Glomerular visceral epithelial cell (primary cell): ENCODE measurements at regions not wholly inside any gene's neighbourhood (a gene's known extent, or its start where the extent isn't known, plus 50 kb on each side); places are given as distances from the start of the nearest gene placed in this dataset.

Experiments used
- DNase-seq: peaks from one replicate; pipeline ENCODE4 v3.0.0-alpha.2; 2016; ENCODE audit errors: extremely low spot score

DNA sequence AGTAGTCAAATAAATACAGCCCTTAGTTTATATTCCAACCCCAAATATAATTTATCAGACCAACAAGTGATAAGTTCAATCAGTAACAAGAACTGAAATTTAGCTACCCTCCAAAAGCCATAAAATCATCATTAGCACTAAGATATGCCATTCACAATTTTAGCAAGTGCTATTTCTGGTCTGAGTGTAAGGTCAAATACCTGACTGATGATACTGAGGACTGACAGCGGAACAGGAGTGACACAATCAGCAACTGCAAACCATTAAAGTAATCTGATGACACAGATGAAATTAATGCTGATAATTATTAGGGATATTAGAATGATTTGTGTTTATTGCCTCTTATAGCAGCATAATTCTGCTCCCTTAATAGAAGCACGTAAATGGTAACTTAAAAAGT lies 152.7 kb upstream of the SPHKAP start:
- DNase-seq = no peak

DNA sequence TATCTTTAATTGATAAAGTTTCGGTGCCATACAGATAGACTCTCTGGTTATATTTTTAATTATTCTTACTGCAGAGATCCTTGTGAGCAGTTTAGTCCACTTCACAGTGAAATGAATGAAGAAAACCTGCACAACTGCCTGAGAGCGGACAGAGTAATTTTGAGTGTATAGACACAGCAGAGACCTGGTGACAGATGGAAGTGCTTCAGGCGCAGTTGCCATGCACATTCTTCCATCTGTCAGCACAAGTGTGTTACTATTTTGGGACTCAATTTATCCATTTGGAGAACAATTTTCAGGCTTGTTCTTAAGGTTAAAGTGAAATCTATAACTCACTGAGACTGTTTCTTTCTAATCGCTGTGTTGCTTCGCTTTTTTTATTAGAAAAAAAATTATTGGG lies 147.8 kb upstream of the SPHKAP start:
- DNase-seq = no peak

DNA sequence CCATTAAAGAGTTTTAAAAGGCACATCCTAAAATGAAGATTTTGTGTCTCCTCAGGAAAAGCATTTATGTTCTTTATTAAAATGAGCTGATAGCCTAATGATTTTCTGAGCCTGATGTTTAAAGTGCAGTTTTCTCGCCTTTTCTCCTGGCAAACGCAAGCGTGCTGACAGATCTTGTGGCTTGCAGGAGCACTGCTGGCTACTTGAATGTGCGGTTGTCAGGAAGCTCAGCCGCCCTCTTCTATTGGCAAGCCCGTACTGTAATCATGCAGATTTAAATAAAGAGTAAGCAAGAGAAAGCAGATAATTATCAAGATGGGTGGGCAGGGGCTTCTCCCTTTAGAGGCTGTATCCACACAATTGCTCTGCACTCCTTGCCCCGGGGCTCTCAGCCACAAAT lies 139.5 kb upstream of the SPHKAP start:
- no peak for DNase-seq

DNA sequence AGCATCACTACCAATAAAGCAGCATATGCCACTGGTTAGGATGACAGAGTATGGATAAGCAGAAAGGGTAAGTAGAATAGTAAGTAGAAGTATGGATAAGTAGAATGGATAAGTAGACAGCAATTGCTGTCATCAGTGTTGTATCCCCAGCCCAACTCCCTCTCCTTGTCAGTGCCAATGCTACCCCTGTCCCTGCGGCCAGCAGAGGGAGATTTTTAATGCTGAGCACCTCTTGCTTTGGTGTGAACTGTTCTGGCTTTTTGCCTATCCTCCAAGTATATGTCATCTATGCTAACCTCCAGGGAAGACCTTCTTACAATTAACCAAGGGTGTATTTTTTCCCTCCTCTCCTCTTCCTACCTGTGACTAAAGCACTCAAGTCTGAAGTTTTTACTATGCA lies 136.7 kb upstream of the SPHKAP start:
- no peak for DNase-seq

DNA sequence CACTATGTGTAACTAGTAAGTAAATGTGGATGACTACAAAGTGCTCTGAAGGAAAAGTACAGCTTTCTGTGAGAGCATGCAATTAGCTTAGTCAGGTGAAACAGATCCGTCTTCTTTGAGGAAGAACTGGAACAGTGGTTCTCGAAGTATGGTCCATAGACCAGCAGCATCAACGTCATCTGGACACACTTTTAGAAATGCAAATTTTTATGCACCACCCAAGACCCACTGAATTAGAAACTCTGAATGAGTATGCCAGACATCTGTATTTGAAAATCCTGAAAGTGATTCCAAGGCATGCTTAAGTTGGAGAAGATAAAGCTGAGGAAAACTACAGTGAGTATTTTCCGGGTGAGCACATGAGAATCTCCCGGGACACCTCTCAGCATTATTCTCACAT lies 130.7 kb upstream of the SPHKAP start:
- DNase-seq = no peak

DNA sequence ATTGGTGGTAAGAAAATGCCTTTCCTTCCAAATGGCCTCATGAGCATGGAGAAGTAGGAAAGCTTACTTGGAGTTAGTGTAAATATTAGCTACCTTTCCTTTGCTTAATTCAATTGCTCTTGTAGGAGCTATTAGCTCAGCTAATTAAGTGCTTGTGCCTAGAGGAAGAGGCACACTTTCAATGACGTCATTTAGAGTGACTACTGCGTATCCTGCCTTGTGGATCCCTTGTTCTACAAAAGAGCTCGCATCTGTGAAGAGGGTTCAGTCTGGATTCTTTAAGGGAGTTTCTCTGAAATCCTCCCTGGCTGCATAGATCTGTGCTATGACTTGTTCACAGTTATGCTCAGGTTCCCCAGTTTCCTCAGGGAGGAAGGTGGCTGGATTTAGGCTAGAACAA lies 122.5 kb upstream of the SPHKAP start:
- DNase-seq = no peak

DNA sequence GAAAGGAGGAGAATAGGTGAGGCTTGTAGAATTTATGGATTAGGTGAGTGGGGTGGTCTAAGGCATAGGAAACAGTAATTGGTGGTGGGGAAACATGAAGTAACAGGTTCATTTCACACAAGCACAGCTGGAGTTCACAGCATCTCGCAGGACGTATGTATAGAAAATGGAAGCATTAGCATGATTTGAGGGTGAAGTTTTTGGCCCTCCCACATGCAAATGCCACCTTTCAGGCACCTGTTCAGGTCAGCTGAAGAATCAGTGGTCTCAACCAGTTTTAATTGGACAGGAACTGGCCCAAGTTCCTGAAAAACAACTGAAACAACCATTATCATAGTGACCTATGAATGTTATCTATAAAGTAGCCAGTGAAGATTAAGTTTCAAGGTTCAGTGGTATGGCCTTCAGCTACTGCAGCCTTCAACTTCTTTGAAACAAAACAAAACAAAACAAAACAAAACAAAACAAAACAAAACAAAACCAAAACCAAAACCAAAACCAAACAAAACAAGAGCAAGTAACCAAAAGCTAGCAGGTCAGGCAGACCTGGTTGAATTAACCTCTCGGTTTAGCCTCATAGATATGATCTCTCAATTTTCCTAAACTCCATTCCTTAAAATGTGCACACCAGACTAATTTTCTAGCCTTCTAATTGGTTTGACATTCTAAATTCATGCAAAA lies 102.1 kb upstream of the SPHKAP start:
- DNase-seq = no peak

DNA sequence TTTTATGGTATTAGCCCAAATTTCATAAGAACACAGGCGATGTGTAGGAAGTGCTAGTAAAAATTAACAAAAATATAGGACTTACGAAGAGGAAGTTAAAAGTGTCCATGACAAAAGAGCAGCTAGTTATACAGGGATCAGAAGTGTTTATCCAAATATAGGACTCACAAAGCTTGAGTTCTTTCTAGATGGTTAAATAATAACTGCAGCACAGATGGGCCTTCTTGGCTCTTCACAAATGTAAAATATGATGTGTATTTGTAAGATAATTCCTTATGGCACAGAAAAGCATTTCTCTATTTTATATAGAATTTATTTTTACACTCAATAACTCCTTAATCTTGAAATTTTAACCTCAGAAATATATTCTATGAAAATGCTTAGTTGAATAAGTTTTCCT lies 100.9 kb upstream of the SPHKAP start:
- DNase-seq = no peak

DNA sequence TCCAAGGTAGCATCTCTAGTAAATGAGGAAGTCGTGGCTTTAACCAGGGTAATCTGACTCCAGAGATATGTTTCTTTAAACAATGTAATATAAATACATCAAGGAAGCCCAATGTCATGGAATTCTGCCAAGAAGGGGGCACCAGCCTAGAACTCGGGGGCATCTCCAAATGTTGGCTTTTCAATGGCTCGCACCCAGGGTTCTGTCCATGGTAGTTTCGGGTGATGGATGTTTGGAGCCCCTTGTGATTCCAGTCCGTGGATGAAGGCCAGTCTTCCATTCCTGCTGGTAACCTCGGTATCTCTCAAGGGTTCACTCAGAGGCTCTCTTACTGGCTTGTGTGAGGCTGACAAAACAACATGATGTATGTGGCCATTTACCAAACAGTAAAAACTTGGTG lies 91.7 kb upstream of the SPHKAP start:
- DNase-seq = no peak

DNA sequence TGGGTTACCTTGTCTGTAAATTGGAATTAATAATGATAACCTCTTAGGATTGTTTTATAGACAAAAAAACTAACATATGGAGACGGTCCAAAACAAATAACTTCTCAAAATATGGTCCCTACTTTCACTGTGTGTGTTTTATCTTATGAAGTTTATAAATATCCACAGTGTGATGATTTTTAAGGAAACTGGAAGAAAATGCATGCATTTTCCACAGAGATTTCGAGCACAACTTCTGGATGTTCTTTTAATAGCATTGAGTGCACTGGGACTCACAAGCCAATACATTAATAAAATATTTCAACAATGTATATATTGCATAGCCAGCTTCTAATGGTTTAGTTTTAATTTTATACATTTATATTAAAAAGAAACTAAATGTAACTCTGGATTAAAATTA lies 87.9 kb upstream of the SPHKAP start:
- DNase-seq = no peak

DNA sequence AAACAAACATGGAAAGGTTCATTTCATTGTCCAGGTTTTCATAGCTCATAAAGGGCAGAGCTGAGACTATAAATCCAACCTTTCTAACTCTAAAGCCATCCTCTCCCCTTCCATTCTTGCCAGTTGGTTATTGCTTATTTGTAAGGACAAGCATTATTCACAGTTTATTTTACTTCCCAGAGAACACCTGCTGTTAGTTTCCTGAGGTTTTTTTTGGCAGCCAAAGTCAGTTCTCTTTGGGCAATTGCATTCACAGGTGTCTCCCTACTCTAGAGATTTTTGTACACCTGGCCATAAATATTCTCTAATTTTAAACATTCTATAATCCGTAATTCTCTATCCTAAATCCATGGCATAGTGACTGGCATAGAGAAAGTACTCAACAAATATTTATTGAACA lies 87.3 kb upstream of the SPHKAP start:
- no peak for DNase-seq

DNA sequence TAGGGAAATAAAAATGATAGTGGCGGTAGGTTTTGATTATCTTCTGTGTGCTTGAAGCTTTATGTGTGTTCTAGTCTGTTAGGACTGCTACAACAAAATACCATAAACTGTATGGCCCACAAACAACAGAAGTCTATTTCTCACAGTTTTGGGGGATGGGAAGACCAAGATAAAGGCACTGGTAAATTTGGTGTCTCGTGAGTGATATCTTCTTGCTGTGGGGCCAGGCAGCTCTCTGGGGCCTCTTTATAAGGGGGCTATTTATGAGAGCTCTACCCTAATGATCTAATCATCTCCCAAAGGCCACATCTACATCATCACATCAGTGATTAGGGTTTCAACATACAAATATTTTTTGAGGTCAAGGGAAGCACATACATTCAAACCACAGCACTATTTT lies 86.8 kb upstream of the SPHKAP start:
- DNase-seq = no peak

DNA sequence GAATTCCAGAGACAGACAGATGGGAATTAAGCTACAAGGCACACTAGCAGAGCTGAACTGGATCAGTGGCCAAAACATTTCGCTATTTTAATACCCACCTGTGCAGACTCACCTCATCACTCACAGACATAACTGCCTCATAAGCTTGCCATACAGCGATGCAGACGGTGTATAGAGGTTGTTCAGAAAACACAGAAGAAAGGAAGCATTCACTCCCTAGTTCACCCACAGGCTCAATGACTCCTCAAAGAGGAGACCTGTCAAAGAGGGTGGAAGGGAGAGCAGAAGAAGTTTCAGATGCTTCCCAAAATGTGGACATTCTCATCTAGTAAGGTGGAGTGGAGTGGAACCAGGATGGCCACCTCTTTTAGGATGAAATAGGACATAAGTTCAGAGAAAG lies 81.7 kb upstream of the SPHKAP start:
- DNase-seq = no peak

DNA sequence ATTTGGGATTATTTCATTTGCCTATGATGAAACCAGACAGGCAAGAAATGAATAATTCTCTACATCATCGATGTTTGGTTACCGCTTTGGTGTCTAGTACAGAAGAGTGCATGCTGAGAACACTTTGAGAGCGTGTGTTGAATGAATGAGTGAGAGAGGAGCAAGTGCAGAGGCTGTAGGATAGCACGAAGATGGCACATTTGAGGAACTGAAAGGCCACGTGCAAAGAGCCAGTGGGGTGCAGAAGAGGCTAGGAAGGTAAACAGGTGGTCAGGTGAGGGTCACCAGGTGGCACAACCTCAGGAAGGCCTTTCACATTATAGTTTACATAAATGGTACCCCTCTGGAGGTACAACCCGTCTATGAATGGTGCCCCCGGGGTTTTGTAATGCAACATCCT lies 80.1 kb upstream of the SPHKAP start:
- no peak for DNase-seq

DNA sequence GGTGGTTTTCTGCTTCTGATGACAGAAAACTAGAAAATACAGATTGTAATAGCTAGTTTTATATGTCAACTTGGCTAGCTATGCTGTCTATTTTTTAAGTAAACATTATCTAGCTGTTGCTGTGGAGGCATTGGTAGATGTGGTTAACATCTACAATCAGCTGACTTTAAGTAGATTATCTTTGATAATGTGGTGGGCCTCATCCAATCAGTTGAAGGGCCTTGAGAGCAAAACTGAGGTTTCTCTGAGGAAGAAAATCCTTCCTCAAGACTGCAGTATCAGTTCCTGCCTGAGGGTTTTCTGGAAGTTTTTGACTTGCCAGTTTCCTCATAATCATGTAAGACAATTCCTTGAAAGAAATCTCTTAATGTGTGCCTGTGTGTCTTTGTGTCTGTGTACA lies 75.9 kb upstream of the SPHKAP start:
- DNase-seq = no peak

DNA sequence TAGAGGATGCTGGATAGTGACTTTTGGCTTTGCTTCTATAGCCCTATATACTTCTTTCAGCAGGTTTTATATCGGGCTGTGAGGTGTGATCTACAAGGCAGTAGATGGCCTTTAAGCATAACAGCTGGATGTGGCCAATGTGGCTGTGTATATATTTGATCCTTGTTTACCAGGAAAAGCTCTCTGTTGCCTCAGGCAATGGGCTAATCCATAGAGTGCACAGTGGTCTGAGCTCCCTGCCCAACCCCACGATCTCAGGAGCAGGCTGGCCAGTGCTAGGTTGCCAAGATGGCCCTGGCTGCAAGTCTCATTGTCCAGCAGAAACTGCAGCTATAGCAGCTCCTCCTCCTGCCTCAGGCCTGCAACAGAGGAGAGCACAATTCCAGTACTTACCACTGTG lies 72.3 kb upstream of the SPHKAP start:
- no peak for DNase-seq

DNA sequence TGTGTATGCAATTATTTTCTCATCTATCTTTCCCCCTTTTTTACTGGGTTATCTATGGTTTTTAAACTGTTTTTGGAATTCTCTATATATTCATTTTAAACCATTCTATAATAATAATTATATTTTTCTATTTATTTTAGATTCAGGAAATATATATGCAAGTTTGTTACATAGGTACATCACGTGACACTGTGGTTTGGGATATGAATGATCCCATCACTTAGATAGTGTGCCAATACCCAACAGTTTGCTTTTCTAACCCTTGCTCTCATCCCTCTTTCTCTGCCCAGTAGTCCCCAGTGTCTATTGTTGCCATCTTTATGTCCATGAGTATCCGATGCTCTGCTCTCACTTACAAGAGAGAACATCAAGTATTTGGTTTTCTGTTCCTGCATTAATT lies 65.8 kb upstream of the SPHKAP start:
- no peak for DNase-seq

DNA sequence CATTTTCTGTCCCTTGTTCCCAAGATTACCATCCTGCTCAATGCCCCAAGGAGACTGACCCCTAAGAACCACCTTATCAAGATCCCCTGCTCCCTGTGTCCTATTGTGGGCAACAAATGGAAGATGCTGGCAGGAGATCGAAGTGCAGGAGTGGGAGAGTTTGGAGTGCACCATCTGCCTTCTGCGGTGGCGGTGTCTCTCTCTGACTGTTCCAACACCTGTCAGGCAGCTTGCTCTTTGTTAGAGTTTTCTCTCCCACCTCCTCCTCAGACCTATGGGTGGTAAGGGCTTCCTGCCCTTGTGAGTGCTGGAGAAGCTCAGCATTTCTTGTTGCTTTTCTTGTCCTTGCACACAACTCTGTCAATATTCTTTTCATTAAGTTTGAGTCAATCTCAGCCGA lies 64.1 kb upstream of the SPHKAP start:
- DNase-seq = no peak

DNA sequence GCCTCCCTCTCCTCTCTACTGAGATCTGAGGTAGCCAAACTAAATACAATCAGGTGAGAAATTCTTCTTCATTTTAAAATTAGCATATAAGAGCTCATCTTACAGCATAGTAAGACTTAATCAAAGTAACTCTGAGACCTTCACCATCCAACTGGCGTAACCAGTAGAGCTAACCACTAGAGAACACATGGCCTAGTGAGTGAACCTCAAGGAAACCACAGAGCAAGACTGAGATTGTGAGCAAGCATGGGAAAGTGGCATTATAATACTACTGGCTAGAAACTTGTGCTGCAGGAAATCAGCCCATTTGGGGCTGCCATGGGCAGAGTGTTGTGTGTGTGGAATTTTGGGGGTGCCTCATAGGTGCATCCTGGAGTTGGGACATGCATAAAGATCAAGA lies 61.1 kb upstream of the SPHKAP start:
- DNase-seq = no peak

DNA sequence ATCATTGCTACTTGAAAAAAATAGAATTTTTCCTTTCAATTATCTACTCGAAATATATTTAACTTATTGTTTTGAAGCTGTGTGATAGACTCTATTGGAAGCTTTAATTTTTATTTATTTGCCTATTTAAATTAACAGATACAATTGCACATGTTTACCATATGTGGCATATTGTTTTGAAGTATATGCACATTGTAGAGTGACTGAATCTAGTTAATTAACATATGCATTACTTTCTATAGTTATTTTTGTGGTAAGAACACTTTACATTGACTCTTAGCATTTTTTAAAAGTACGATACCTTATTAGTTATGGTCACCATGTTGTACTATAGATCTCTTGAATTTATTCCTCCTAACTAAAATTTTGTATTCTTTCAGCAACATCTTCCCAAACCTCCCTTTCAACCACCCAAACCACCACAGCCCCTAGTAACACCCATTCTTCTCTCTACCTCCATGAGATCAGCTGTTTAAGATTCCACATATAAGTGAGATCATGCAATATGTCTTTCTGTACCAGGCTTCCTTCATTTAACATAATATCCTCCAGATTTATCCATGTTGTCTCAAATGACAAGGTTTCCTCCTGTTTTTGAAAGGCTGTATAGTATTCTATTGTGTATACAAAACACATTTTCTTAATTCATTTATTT lies 58.5 kb upstream of the SPHKAP start:
- no peak for DNase-seq

DNA sequence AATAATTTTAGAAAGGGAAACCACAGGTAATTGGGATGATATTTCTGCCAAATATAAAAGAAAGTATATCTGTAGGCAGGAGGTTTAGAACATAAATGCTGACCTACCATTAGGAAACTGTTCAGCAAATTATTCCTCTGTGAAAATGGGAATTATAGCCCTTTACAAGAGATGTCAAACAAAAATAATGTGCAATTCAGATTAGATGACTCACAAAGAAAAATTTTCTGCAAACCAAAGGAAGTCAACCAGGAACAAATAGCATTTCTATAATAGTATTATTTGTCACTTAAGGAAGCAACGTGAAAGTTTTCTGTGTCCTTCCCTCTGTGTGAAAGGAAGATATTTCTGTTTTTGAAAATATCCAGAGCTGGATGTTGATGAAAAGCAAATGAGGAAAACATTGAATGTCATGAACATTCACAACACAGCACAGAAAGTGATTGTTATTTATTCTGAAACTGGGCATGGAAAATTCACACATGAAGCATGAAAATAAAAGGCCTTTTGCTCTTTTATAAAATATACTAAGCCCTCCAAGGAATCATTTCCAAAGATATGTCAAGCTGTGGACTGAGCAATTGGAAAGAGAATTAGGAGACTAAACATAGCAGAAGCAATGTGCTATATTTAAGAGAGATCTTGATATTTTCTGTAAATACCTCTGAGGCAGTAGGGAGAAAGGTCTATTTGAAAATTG lies 57.9 kb upstream of the SPHKAP start:
- no peak for DNase-seq
